CD4-positive, alpha-beta T cell treated with Interleukin-21 for 1 hour (primary cell): ENCODE measurements at regions not wholly inside any gene's neighbourhood (a gene's known extent, or its start where the extent isn't known, plus 50 kb on each side); places are given as distances from the start of the nearest gene placed in this dataset.

ENCODE experiments used
- DNase-seq: peaks from one replicate; pipeline ENCODE4 v3.0.0-alpha.2; 2020

- DNase-seq, result no peak
Observed at GRCh38 chr10:89888321-89889070, 187.1 kb downstream of the KIF20B start.

DNA sequence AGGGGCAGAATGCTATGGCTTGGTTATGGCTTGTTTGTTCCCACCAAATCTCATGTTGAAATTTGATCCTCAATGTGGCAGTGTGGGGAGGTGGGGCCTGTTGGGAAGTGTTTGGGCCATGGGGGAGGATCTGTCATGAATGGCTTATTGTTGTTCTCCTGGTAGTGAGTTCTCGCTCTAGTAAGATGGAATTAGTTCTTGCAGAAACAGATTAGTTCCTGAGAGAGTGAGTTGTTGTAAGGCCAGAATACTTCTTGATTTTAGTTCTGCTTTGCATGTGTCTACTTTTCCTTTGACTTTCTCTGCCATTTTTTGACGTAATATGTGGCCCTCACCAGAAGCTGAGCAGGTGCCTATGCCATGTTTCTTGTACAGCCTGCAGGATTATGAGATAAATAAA is 188.2 kb downstream of the KIF20B start:
- no peak for DNase-seq

- no peak for DNase-seq
Observed at GRCh38 chr10:89891006-89891535, 189.7 kb downstream of the KIF20B start.

DNA sequence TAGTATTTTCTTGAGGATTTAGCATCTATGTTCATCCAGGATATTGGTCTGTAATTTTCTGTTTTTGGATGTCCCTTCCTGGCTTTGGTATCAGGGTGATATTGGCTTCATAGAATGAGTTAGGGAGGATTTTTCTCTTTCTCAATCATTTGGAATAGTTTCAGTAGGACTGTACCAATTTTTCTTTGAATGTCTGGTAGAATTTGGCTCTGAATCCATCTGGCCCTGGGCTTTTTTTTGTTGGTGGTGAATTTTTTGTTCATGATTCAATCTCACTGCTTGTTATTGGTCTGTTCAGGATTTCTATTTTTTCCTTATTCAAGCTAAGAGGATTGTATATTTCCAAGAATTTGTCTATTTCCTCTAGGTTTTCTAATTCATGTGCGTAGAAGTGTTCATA is 192.7 kb downstream of the KIF20B start:
- no peak for DNase-seq

DNA sequence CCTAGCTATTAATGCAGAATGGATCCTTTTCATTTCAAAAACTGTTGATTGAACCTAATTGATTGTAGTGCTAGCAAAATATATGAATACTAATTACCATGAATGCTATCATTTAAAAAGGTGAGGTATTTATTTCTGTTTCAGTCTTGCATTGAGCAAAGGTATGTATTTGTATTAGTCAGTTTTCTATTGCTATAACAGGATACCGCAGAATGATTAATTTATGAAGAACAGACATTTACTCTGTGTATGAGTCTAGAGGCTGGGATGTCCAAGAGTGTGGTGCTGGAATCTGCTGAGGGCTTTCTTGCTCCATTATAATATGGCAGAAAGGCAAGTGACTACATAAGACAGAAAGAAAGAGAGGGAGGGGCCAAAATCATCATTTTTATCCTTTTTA is 199.2 kb downstream of the KIF20B start:
- DNase-seq, result no peak

DNA sequence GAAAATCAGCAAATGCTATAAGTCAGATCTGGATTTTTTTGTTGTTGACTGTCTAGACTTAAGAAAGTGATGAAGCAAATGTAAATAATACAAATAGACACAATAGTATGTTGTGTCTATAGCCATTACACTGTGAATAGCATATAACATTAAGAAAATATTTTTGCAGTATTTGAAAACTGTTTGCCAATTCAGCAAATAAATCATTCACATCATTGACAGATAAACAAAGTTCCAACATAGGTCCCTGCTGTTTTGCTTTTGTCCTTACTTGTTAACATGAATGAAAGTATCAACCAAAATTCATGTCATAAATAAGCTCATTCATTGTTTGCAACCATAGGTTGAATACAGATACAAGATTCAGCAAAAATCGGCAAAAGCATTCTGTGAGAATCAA is 200.5 kb downstream of the KIF20B start:
- DNase-seq, result no peak

DNA sequence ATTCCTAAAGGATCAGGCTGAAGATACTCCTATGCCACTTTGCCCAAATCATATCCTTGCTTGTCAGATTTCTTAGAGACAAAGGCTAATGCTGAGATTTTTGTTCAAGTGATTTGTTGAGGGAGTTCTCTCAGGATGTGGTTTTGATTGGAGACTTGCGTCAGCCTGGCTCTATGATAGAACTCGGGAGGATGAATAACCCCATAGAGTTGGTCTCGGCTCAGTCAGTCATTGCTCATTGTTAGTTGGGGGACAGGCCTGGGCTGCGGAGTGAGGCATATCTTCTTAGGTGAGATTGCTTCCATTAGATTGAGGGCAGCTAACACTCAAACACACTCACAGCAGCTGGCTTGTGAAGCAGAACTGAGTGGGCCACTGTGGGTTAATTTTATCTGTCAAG is 203.4 kb downstream of the KIF20B start:
- no peak for DNase-seq

DNA sequence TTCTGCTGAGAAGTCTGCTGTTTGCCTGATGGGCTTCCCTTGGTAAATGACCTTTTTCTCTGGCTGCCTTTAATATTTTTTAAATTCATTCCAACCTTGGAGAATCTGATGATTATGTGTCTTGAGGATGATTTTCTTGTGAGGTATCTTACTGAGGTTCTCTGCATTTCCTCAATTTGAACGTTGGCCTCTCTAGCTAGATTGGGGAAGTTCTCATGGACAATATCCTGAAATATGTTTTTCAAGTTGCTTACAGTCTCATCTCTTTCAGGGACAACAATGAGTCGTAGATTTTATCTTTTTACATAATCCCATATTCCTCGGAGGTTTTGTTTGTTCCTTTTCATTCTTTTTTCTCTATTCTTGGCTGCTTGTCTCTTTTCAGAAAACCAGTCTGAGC is 208.4 kb downstream of the KIF20B start:
- no peak for DNase-seq

DNA sequence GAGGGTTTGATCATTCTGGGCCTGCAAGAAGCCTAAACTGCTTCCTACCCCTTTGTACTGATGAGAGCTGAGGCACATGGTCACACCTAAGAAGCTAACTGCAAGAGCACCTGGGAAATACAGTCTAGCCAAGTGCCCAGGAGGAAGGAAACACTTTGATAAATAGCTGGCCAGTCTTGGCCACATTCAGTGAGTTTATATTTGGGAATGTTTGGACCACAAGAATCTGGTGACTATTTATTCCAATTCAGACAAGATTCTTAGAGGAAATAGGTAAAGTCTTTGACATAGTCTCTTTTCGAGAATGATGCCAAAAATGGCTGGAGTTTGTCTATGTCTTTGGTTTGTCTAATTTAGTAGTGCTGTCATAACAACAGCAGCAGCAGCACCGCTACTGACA is 213.6 kb downstream of the KIF20B start:
- DNase-seq, result no peak

- DNase-seq, result no peak
Observed at GRCh38 chr10:89915968-89916367, 214.6 kb downstream of the KIF20B start.

DNA sequence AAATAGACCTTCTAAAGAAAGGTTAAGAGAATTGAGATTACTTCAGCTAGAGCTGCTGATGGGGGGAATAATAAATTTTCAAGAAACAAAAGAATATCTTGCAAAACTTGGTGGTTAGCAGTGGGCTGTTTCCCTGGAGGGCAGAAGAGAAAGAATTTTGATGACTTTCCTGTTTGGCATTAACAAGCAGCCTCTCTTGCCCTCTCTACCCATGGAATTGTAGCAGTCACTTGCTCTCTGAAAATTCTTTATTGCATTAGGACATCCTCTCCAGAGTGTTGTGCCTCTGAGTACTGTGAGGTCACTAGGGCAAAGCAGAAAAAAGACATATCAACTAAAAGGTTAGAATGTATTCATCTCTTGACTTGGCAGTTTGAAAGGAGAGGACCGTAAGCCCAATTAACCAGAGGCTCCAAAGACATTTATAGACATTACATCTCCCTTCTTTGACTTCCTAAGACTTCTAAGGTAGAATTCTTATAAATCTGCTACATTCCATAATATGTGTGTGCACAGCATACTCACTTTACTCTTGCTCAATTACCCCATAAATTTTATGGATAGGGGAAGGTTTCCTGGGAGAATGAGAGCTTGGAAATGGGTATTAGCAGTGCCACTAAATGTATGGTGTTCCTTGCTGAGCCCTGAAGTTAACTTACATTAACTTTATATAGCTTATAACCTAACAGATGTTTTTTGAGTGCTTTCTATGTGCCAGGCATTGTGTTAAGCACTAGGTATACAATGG is 215.3 kb downstream of the KIF20B start:
- no peak for DNase-seq

DNA sequence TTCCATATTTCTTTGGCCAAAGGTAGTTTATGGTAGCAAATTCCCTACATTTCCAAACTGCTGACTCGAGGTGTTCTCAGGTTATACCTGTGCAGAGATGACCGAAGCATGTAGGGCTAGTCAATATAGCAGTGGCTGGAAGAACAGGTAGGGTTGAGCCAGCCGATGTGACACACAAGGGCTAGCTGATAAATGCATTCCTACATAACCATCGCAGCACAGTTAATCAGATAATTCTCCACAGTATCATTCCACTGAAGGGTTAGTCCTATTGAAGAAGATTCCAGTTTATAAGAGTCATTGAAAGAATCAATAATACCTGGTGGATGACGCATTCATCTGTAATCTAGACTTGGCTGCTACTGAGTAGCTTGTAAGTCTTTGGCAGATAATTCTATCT is 220.0 kb downstream of the KIF20B start:
- DNase-seq, result no peak

DNA sequence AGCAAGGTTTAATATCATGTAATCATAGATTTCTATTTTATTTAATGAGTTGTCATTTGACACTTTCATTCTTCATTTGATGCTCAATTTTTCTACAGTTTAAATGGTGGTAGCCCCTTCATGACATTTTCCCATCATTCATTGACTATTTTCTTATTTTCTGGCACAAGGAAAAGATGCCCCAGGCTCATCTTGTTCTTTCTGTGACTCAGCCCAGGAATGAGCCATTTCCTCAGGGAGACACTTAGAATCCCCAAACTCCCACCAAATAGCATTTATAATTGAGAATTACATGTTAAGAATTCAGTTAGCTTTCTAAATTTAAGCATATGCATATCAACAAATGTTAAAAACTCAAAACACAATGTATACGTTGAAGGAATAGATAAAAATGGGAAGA is 222.3 kb downstream of the KIF20B start:
- no peak for DNase-seq

GRCh38 chr10:89924261-89924660 is 222.9 kb downstream of the KIF20B start:
- no peak for DNase-seq

- no peak for DNase-seq
Observed at GRCh38 chr10:89926736-89927135, 225.3 kb downstream of the KIF20B start.

- no peak for DNase-seq
Observed at GRCh38 chr10:89929282-89930026, 228.1 kb downstream of the KIF20B start.

DNA sequence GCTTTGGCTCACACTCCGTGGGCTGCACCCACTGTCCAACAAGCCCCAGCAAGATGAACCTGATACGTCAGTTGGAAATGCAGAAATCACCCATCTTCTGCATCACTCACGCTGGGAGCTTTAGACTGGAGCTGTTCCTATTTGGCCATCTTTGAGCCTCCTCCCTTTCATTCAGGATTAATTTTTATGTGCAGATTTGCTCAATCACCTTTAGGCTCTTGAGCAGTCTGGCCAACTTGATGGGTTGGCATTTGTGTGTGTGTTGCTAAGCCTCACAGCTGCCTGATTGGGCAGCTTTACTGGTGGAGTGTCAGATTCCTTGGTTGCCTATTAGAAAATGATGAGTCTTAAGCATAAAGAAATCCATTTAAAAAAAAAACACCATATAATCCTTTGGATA is 236.1 kb downstream of the KIF20B start:
- DNase-seq, result no peak

GRCh38 chr10:89940076-89940475 is 238.7 kb downstream of the KIF20B start:
- no peak for DNase-seq

DNA sequence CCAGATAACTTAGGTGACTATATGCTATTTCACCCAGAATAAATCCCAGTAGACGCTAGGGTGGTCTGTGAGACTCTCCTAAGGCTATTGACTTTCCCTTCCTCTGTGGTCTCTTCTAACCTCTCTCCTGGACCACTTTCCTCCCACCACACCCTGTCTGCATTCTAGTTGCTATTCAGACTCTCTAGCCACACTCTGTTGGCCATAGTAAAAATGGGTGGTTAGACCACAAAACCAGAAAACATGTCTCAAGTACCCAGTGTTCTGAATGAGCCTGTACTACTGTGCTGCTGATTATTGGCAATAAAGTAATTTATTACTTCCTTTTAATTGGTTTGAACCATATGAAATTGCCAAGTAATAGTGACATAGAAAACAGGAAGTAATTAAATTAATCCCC is 240.8 kb downstream of the KIF20B start:
- no peak for DNase-seq

GRCh38 chr10:89944138-89944537 is 242.7 kb downstream of the KIF20B start:
- DNase-seq, result no peak

- DNase-seq, result peak; percentile 13
Observed at GRCh38 chr10:89946106-89946505, 244.7 kb downstream of the KIF20B start.

GRCh38 chr10:89949496-89949895 is 248.1 kb downstream of the KIF20B start:
- DNase-seq, result no peak

GRCh38 chr10:89952325-89952724 is 250.9 kb downstream of the KIF20B start:
- no peak for DNase-seq

- DNase-seq, result no peak
Observed at GRCh38 chr10:89952751-89953150, 251.4 kb downstream of the KIF20B start.
